Astrocyte (in vitro differentiated cells and primary cell): ENCODE measurements at regions not wholly inside any gene's neighbourhood (a gene's known extent, or its start where the extent isn't known, plus 50 kb on each side); places are given as distances from the start of the nearest gene placed in this dataset.

Experiments used
- EZH2 ChIP-seq: IDR thresholded peaks from 2 replicates; pipeline ENCODE4 v1.6.1; 2012; ENCODE audit warnings: mild to moderate bottlenecking, low read length, inconsistent platforms; ENCODE audit not compliant: insufficient read depth
- TF ChIP-seq, protein P1 (sequence below): IDR thresholded peaks from 2 replicates; pipeline ENCODE4 v1.5.1; 2011; ENCODE audit warnings: low read depth, mild to moderate bottlenecking, inconsistent platforms, low read length, moderate library complexity; ENCODE audit not compliant: insufficient read depth

DNA sequence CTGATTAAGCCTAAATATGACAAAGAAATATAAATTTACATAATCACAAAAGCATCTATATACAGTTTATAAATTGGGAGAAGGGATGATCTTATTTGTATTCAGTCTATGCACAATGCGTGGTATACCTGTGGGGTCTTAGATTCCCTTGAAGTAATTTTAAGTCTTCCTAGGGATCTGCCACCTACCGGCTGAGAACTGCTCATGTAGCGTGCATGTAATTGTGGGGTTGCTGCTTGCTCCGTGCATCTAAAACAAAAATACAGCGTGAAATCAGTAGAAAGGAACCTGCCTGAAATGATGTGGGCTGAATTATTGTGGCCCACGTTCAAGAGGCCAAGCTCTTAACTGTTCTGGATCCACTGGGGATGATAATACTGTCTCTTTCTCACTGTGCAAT lies 187.3 kb downstream of the MBOAT1 start:
- TF ChIP-seq, protein P1, sequence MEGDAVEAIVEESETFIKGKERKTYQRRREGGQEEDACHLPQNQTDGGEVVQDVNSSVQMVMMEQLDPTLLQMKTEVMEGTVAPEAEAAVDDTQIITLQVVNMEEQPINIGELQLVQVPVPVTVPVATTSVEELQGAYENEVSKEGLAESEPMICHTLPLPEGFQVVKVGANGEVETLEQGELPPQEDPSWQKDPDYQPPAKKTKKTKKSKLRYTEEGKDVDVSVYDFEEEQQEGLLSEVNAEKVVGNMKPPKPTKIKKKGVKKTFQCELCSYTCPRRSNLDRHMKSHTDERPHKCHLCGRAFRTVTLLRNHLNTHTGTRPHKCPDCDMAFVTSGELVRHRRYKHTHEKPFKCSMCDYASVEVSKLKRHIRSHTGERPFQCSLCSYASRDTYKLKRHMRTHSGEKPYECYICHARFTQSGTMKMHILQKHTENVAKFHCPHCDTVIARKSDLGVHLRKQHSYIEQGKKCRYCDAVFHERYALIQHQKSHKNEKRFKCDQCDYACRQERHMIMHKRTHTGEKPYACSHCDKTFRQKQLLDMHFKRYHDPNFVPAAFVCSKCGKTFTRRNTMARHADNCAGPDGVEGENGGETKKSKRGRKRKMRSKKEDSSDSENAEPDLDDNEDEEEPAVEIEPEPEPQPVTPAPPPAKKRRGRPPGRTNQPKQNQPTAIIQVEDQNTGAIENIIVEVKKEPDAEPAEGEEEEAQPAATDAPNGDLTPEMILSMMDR = no peak
- TF ChIP-seq EZH2 = no peak
